SK-N-MC (cell line): ENCODE measurements at regions not wholly inside any gene's neighbourhood (a gene's known extent, or its start where the extent isn't known, plus 50 kb on each side); places are given as distances from the start of the nearest gene placed in this dataset.
"Not testable (repeated sequence)": the region's sequence is repeated elsewhere in the genome, so short reads cannot be mapped to it uniquely, and the experiment has no call there.

Experiments
- DNase-seq: peaks from one replicate; pipeline ENCODE4 v3.0.0-alpha.2; 2011; ENCODE audit warnings: low read depth, low spot score
- H3K27ac ChIP-seq: fragments of 200-600 bp; sonication (generic); 2 replicates; pipeline ENCODE4 v1.5.1; 2016; ENCODE audit warnings: mixed run types
- H3K36me3 ChIP-seq: fragments of 200-600 bp; sonication (generic); 2 replicates; pipeline ENCODE4 v1.6.1; 2017; ENCODE audit warnings: antibody characterized with exemption, low read length, mixed read lengths; ENCODE audit not compliant: insufficient read depth
- H3K4me3 ChIP-seq: fragments of 200-600 bp; sonication (generic); 2 replicates; pipeline ENCODE4 v1.5.1; 2016
- H3K9ac ChIP-seq: fragments of 200-600 bp; sonication (generic); 2 replicates; pipeline ENCODE4 v1.8.0; 2017; ENCODE audit warnings: mixed run types, mixed read lengths; ENCODE audit not compliant: insufficient read length
- H3K9me3 ChIP-seq: fragments of 200-600 bp; sonication (generic); 2 replicates; pipeline ENCODE4 v1.6.1; 2017; ENCODE audit warnings: low read depth, mild to moderate bottlenecking, antibody characterized with exemption, low read length, moderate library complexity, mixed read lengths
- EZH2 ChIP-seq: fragments of 200-600 bp; sonication (generic); IDR thresholded peaks from one replicate; pipeline ENCODE4 v1.6.1; 2017; ENCODE audit warnings: antibody characterized with exemption
- FOXP2 ChIP-seq: optimal IDR thresholded peaks from 2 replicates; pipeline ENCODE3; 2011; ENCODE audit warnings: mild to moderate bottlenecking, moderate library complexity; ENCODE audit not compliant: insufficient read depth; ENCODE audit errors: extremely low read length, control extremely low read depth
- POLR2AphosphoS5 ChIP-seq: IDR thresholded peaks from 2 replicates; pipeline ENCODE4 v1.6.1; 2012; ENCODE audit warnings: mild to moderate bottlenecking, low read depth, low read length, borderline replicate concordance

- DNase-seq = no peak
- TF ChIP-seq FOXP2 = no peak
- no peak for TF ChIP-seq POLR2AphosphoS5
- TF ChIP-seq EZH2 = no peak
- Histone ChIP-seq H3K27ac (no peak overlapping the region), H3K9me3 (no peaks in the 10 kb centered on the region), H3K4me3 (no peak overlapping the region), H3K9ac (no peak overlapping the region), H3K36me3 (no peaks in the 10 kb centered on the region)
These were observed 461.1 kb downstream of the ACTL7B start for GRCh38 chr9:108394726-108395125.

GRCh38 chr9:108393481-108394001 lies 462.2 kb downstream of the ACTL7B start:
- H3K9ac ChIP-seq, H3K4me3 ChIP-seq, DNase-seq, H3K9me3 ChIP-seq, H3K36me3 ChIP-seq, H3K27ac ChIP-seq: not testable (repeated sequence)

DNA sequence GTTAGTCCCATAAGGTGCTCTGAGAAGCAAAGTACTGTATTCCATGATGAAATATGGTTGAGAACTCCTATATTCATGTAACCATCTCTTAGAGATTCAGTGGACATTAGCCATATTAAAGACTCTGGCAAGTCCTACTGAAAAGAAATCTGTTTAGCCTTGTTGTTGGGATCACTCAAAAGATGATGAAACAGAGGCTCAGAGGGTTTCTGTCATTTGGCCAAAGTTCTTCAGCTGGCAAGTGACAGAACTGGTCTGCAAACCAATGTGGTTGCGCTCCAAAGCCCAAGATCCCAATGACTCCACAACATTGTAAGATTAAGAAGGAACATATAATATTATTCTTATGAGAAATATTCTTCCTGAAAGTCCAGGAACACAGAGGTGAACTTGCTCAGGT lies 462.9 kb downstream of the ACTL7B start:
- no peaks in the 10 kb centered on the region for H3K36me3 ChIP-seq
- H3K9ac ChIP-seq = no peak overlapping the region
- no peak overlapping the region for H3K27ac ChIP-seq
- H3K9me3 ChIP-seq = no peaks in the 10 kb centered on the region
- DNase-seq = no peak
- TF ChIP-seq FOXP2 (no peak), EZH2 (no peak), POLR2AphosphoS5 (no peak)
- no peak overlapping the region for H3K4me3 ChIP-seq

GRCh38 chr9:108389056-108389455 lies 466.7 kb downstream of the ACTL7B start:
- Histone ChIP-seq H3K9me3 (no peaks in the 10 kb centered on the region), H3K27ac (no peak overlapping the region), H3K36me3 (no peaks in the 10 kb centered on the region), H3K9ac (no peak overlapping the region), H3K4me3 (no peak overlapping the region)
- no peak for TF ChIP-seq POLR2AphosphoS5
- TF ChIP-seq EZH2 = no peak
- no peak for TF ChIP-seq FOXP2
- DNase-seq = no peak

DNA sequence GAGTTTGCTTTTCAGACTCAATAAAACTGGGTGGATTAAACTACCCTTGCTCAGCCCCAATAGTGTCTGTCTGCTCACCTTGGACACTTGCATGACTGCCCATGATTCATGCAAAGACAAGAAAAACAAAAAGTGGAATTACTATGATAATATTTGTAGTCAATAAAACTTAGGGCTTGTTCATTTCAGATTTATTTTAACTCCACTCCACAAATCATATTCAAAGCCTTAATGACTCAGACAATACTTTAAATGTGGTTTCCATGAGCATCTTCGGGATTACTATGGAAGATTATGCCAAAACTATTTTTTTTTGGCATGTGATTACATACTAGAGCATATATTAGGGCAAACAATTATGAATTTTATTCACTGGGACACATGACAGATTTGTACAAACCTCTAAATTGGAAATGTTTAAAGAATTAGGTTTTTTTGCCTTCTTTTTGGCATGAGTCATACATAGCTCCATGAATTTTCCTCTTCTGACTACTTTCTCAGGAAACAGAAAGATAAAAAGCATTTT lies 468.9 kb downstream of the ACTL7B start:
- no peak overlapping the region for H3K9ac ChIP-seq
- no peaks in the 10 kb centered on the region for H3K36me3 ChIP-seq
- no peak overlapping the region for H3K27ac ChIP-seq
- no peak for TF ChIP-seq POLR2AphosphoS5
- no peak for TF ChIP-seq FOXP2
- no peak for TF ChIP-seq EZH2
- no peak overlapping the region for H3K4me3 ChIP-seq
- no peak for DNase-seq
- no peaks in the 10 kb centered on the region for H3K9me3 ChIP-seq

- no peaks in the 10 kb centered on the region for H3K9me3 ChIP-seq
- DNase-seq = no peak
These were observed 469.8 kb downstream of the ACTL7B start for GRCh38 chr9:108386032-108386431.

GRCh38 chr9:108383796-108384195 lies 472.0 kb downstream of the ACTL7B start:
- Histone ChIP-seq H3K27ac (no peak overlapping the region), H3K36me3 (no peaks in the 10 kb centered on the region), H3K9ac (no peak overlapping the region), H3K4me3 (no peak overlapping the region), H3K9me3 (no peaks in the 10 kb centered on the region)
- no peak for DNase-seq
- TF ChIP-seq FOXP2 = no peak
- TF ChIP-seq EZH2 = no peak
- no peak for TF ChIP-seq POLR2AphosphoS5

More at GRCh38 chr9:108386032-108386431, 469.8 kb downstream of the ACTL7B start:
- Histone ChIP-seq H3K27ac (no peak overlapping the region), H3K9ac (no peak overlapping the region), H3K4me3 (no peak overlapping the region), H3K36me3 (no peaks in the 10 kb centered on the region)
- no peak for TF ChIP-seq FOXP2
- TF ChIP-seq POLR2AphosphoS5 = no peak
- no peak for TF ChIP-seq EZH2

GRCh38 chr9:108382310-108382709 lies 473.5 kb downstream of the ACTL7B start:
- Histone ChIP-seq H3K4me3 (no peak overlapping the region), H3K9me3 (no peaks in the 10 kb centered on the region), H3K27ac (no peak overlapping the region), H3K9ac (no peak overlapping the region), H3K36me3 (no peaks in the 10 kb centered on the region)
- TF ChIP-seq EZH2 = no peak
- no peak for TF ChIP-seq POLR2AphosphoS5
- no peak for DNase-seq

- Histone ChIP-seq H3K27ac (no peak overlapping the region), H3K9ac (no peak overlapping the region), H3K4me3 (no peak overlapping the region), H3K36me3 (no peaks in the 10 kb centered on the region), H3K9me3 (no peaks in the 10 kb centered on the region)
- DNase-seq = no peak
- no peak for TF ChIP-seq FOXP2
These were observed 477.9 kb downstream of the ACTL7B start for GRCh38 chr9:108377881-108378280.
